Glutamatergic neuron (in vitro differentiated cells): ENCODE measurements at regions not wholly inside any gene's neighbourhood (a gene's known extent, or its start where the extent isn't known, plus 50 kb on each side); places are given as distances from the start of the nearest gene placed in this dataset.

Experiments used
- DNase-seq: peaks from one replicate; pipeline ENCODE4 v3.0.0; 2022
- H3K27ac Mint-ChIP-seq: one replicate; pipeline ENCODE4 v1.8.0; 2020; ENCODE audit warnings: mild to moderate bottlenecking, mixed read lengths, inconsistent platforms; ENCODE audit not compliant: unreplicated experiment
- H3K27me3 Mint-ChIP-seq: one replicate; pipeline ENCODE4 v1.8.0; 2020; ENCODE audit warnings: mild to moderate bottlenecking, moderate library complexity, mixed read lengths, inconsistent platforms; ENCODE audit not compliant: unreplicated experiment
- H3K36me3 Mint-ChIP-seq: one replicate; pipeline ENCODE4 v1.8.0; 2020; ENCODE audit warnings: mild to moderate bottlenecking, mixed read lengths, inconsistent platforms; ENCODE audit not compliant: unreplicated experiment
- H3K4me1 Mint-ChIP-seq: one replicate; pipeline ENCODE4 v1.8.0; 2020; ENCODE audit warnings: mild to moderate bottlenecking, low read depth, mixed read lengths, inconsistent platforms; ENCODE audit not compliant: unreplicated experiment
- H3K4me3 Mint-ChIP-seq: one replicate; pipeline ENCODE4 v1.8.0; 2020; ENCODE audit warnings: mild to moderate bottlenecking, mixed read lengths, inconsistent platforms; ENCODE audit not compliant: unreplicated experiment
- H3K9me3 Mint-ChIP-seq: one replicate; pipeline ENCODE4 v1.8.0; 2020; ENCODE audit warnings: mild to moderate bottlenecking, moderate library complexity, mixed read lengths, inconsistent platforms; ENCODE audit not compliant: unreplicated experiment
- TF ChIP-seq, protein P1 (sequence below): fragments of 200-600 bp; sonication (generic); IDR thresholded peaks from one replicate; pipeline ENCODE4 v1.5.0; 2021; ENCODE audit not compliant: partially characterized antibody, unreplicated experiment

DNA sequence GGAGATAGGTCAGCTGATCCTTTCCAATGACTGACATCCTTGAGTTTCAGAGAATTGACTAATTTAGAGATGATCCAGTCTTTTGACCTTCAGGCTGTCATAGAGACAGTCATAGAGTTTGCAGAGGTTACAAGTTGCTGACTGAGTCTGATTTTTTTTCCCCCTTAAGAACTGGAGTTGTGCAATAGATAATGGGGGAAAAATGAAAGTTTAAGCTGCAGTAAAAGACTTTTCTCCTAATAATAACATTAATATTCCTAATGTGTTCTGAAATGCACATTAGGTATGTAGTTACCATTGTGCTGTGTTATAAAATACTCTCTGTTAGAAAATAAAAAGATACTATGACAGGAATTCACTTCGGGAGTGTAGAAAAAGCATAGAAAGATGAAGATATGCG lies 876.9 kb upstream of the RAG2 start:
- DNase-seq, result no peak
- no peak overlapping the region for H3K4me3 Mint-ChIP-seq
- no peak overlapping the region for H3K27ac Mint-ChIP-seq
- no peaks in the 10 kb centered on the region for H3K27me3 Mint-ChIP-seq
- no peaks in the 10 kb centered on the region for H3K9me3 Mint-ChIP-seq
- no peaks in the 10 kb centered on the region for H3K4me1 Mint-ChIP-seq
- TF ChIP-seq, protein P1, sequence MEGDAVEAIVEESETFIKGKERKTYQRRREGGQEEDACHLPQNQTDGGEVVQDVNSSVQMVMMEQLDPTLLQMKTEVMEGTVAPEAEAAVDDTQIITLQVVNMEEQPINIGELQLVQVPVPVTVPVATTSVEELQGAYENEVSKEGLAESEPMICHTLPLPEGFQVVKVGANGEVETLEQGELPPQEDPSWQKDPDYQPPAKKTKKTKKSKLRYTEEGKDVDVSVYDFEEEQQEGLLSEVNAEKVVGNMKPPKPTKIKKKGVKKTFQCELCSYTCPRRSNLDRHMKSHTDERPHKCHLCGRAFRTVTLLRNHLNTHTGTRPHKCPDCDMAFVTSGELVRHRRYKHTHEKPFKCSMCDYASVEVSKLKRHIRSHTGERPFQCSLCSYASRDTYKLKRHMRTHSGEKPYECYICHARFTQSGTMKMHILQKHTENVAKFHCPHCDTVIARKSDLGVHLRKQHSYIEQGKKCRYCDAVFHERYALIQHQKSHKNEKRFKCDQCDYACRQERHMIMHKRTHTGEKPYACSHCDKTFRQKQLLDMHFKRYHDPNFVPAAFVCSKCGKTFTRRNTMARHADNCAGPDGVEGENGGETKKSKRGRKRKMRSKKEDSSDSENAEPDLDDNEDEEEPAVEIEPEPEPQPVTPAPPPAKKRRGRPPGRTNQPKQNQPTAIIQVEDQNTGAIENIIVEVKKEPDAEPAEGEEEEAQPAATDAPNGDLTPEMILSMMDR, result no peak
- no peaks in the 10 kb centered on the region for H3K36me3 Mint-ChIP-seq

DNA sequence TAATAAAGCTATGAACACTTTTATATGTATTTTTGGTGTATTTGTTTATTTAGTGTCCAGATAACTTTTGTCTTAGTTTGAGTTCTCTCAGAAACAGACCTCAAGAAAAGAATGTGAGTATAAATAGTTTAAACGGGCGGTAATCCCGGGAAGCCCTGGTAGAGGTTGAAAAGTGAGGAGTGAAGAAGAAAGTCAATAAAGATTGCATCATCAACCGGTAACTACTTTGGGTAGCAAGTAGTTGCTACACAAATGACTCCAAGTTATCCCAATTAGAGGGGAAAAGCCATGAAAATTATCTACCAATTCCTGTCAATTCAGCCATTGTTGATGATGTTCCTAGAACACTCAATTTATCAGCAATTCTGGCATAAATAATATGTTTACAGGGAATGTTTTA lies 870.3 kb upstream of the RAG2 start:
- Mint-ChIP-seq H3K4me3 (no peak overlapping the region), H3K27me3 (no peaks in the 10 kb centered on the region), H3K36me3 (no peaks in the 10 kb centered on the region), H3K27ac (no peak overlapping the region), H3K4me1 (no peaks in the 10 kb centered on the region), H3K9me3 (no peaks in the 10 kb centered on the region)
- TF ChIP-seq, protein P1, result no peak
- no peak for DNase-seq

DNA sequence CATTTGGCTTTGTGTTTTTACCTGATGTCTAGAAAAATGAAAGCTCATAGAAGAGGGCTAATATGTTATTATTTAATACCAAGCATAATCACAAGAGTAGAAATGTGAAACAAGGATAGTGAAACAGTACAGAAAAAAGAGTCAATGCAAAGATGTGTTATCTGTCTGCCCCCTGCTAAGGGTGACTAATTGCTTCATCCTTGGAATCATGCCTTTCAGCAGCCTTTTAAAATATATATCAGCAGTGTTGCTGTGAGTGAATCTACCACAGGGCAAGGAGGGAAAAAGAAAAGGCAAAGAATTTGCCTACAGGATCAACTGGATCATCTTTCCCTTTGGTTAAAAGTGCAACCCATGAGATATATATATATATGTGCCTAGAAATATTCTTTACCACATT lies 867.2 kb upstream of the RAG2 start:
- no peak for DNase-seq
- H3K27me3 Mint-ChIP-seq, result no peaks in the 10 kb centered on the region
- TF ChIP-seq, protein P1, result no peak
- H3K36me3 Mint-ChIP-seq, result no peaks in the 10 kb centered on the region
- no peak overlapping the region for H3K4me3 Mint-ChIP-seq
- H3K9me3 Mint-ChIP-seq, result no peaks in the 10 kb centered on the region
- no peaks in the 10 kb centered on the region for H3K4me1 Mint-ChIP-seq
- H3K27ac Mint-ChIP-seq, result no peak overlapping the region

DNA sequence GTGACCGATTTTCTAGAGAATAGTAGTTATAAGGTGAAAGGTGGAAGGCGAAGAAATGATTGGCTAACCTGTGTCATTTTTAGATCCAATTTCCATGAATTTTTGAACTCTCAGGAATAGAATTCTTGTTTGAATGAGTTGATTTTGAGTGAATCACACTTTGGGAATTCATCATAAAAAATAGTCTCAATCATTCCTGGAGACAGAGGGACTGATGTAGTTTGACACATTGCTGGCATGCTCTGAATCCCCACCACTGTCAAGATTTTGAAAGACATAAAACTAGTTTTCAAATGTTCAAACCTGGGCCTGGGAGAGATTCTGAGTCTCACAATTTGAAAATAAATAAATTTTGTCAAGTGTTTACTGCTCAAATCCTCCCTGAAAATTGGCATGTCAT lies 861.4 kb upstream of the RAG2 start:
- TF ChIP-seq, protein P1, result no peak
- no peaks in the 10 kb centered on the region for H3K4me1 Mint-ChIP-seq
- H3K36me3 Mint-ChIP-seq, result no peaks in the 10 kb centered on the region

DNA sequence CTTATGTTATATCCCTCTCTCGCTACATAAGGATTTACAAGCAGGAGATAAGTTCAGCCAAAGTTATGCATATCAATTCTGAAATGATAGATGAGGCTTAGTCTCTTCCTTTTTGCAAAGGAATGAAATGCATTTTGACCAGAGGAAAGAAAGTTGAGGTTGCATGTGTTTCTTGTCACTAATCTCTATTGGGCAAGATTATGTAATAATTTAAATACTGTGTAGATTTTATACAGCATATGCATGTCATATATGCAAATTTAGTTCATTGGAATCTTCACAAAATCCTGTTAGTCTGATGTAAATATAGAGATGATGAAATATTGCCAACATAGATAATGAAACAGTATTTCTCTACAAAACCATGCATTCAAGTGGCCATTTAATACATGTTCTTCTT lies 858.7 kb upstream of the RAG2 start:
- Mint-ChIP-seq H3K27me3 (no peaks in the 10 kb centered on the region), H3K36me3 (no peaks in the 10 kb centered on the region), H3K27ac (no peak overlapping the region), H3K4me3 (no peak overlapping the region), H3K9me3 (no peaks in the 10 kb centered on the region), H3K4me1 (no peaks in the 10 kb centered on the region)
- TF ChIP-seq, protein P1, result no peak
- no peak for DNase-seq

More for the DNA sequence above, 861.4 kb upstream of the RAG2 start:
- H3K4me3 Mint-ChIP-seq, result no peak overlapping the region
- H3K27me3 Mint-ChIP-seq, result no peaks in the 10 kb centered on the region
- no peak for DNase-seq
- H3K27ac Mint-ChIP-seq, result no peak overlapping the region
- H3K9me3 Mint-ChIP-seq, result no peaks in the 10 kb centered on the region
